BJ (cell line): ENCODE measurements at regions not wholly inside any gene's neighbourhood (a gene's known extent, or its start where the extent isn't known, plus 50 kb on each side); places are given as distances from the start of the nearest gene placed in this dataset.

ENCODE experiments used
- CTCF ChIA-PET: fragments of 350-600 bp; formaldehyde crosslinking; extraction: SDS; loops from one replicate; lab custom pipeline; 2021; ENCODE audit warnings: antibody characterized with exemption, inconsistent platforms; lab: Yijun Ruan, JAX
- POLR2A ChIA-PET: fragments of 300-600 bp; sonication (Branson Sonifier 250); formaldehyde crosslinking; extraction: SDS; loops from one replicate; lab custom pipeline; 2021; ENCODE audit warnings: antibody characterized with exemption; lab: Charles Lee
- DNase-seq: peaks from one replicate; pipeline ENCODE4 v3.0.0-alpha.2; 2011; ENCODE audit warnings: low read depth
- H3K27me3 ChIP-seq: 2 replicates; pipeline ENCODE4 v1.6.0; 2011; ENCODE audit warnings: low read length; ENCODE audit not compliant: control insufficient read depth, insufficient read depth
- H3K36me3 ChIP-seq: 2 replicates; pipeline ENCODE4 v1.5.1; 2011; ENCODE audit warnings: low read length; ENCODE audit not compliant: control insufficient read depth, insufficient read depth
- H3K4me3 ChIP-seq: 2 replicates; pipeline ENCODE4 v1.5.1; 2011; ENCODE audit warnings: low read depth, mild to moderate bottlenecking, control low read depth, low read length
- TF ChIP-seq, protein P1 (sequence below): IDR thresholded peaks from 2 replicates; pipeline ENCODE4 v1.5.1; 2011; ENCODE audit warnings: low read depth, mild to moderate bottlenecking, control low read depth, inconsistent platforms, low read length, moderate library complexity; ENCODE audit not compliant: insufficient read depth

DNA sequence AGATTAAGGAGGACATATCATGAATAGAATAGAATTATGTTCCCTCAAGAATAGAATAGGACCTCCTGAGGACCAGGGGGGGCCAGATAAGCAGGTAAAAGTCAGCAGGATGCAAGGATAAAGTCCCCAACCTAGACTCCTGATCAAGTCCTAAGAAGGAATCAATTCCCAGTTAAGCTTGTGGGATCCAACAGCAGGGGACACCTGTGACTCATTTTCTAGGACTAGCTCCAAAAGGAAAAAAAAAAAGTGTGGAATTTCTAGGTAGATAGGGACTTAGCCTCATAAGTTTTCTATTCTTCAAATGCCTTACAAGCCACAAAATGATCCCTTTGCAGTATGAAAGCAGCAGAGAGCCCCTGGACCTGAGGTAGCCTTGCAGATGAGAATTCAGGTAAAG is 336.2 kb downstream of the WDR11 start:
- Histone ChIP-seq H3K4me3 (no peak overlapping the region), H3K27me3 (no peaks in the 10 kb centered on the region), H3K36me3 (no peaks in the 10 kb centered on the region)
- ChIA-PET POLR2A (no interaction called here), CTCF (no interaction called here)
- DNase-seq, result no peak
- TF ChIP-seq, protein P1, sequence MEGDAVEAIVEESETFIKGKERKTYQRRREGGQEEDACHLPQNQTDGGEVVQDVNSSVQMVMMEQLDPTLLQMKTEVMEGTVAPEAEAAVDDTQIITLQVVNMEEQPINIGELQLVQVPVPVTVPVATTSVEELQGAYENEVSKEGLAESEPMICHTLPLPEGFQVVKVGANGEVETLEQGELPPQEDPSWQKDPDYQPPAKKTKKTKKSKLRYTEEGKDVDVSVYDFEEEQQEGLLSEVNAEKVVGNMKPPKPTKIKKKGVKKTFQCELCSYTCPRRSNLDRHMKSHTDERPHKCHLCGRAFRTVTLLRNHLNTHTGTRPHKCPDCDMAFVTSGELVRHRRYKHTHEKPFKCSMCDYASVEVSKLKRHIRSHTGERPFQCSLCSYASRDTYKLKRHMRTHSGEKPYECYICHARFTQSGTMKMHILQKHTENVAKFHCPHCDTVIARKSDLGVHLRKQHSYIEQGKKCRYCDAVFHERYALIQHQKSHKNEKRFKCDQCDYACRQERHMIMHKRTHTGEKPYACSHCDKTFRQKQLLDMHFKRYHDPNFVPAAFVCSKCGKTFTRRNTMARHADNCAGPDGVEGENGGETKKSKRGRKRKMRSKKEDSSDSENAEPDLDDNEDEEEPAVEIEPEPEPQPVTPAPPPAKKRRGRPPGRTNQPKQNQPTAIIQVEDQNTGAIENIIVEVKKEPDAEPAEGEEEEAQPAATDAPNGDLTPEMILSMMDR, result no peak

DNA sequence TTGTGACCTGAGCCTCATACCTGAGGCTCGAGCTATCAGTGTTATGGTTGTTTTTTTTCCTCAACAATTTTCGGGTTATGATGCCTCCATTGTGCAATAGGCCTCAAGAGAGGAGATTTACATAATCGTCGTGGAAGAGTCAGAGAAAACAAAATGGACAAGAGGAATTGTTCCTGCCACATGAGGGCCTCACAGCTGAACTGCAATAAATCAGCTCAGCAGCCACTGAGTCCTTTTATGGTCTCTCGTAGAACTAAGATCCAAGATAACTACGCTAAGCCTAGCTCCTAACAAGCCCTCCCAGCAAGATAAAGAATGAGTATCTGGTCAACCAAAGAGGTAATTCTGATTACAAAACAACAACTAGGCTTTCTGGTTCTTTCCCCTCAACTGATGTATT is 336.8 kb downstream of the WDR11 start:
- ChIA-PET CTCF (no interaction called here), POLR2A (no interaction called here)
- Histone ChIP-seq H3K27me3 (no peaks in the 10 kb centered on the region), H3K4me3 (no peak overlapping the region), H3K36me3 (no peaks in the 10 kb centered on the region)
- TF ChIP-seq, protein P1, result no peak
- no peak for DNase-seq

DNA sequence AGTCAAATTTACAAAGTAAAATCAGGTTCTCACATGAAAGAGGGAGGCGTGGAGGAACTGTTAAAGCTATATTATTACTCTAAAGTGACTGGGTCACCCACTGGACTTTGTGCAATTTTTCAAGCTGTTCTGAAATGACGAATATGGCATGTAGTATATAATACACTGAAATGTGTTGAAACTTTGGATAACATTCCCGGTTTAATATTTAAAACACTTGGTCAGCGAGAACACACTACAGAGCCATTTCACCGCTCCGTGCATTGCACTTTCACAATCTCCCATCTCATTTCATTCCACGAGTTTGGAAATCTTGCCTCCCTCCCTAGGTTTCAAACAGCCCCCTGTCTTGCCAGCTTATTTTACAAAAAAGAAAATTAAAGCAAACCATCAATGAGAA is 337.9 kb downstream of the WDR11 start:
- POLR2A ChIA-PET, result no interaction called here
- TF ChIP-seq, protein P1, result no peak
- no peak for DNase-seq
- H3K36me3 ChIP-seq, result no peaks in the 10 kb centered on the region
- H3K4me3 ChIP-seq, result no peak overlapping the region
- no peaks in the 10 kb centered on the region for H3K27me3 ChIP-seq
- CTCF ChIA-PET, result no interaction called here

DNA sequence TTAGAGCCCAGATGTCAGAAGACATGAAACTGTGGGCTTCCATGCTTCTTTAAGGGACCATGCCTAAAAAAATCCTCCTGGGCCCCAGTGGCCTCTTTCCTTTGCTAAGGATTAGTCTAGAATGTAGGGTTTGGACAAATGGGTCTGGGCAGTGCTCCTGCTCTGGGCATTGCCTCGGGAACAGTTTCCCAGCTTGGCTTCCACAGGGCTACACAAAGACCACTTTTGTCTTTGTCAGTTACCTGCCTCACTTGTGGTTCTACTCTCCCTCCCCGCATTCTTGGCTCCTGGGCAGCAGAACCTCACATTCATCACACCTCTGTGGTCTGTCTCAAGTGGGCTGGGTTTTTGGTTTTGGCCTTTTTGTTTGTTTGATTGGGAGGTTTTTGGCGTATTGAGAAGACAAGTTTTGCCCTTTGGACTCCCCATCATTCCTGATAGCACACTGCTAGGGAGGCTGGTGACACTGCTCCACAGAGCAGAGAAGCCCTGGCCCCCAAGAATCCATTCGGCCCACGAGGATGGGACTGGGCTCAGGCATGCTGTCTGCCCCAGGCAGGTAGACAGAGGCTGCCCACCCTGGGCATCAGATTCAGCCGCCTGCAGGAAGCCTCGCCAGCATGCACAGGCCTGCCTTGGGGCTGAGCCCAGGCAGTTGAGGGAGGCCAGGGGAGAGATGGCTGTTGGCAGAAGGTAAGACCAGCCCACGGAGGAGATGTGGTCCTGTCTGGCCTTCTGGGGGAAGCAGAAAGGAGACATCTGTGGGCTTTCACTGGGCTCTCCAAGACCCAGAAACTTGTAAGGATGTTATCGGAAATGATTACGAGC is 343.7 kb downstream of the WDR11 start:
- Histone ChIP-seq H3K36me3 (no peaks in the 10 kb centered on the region), H3K4me3 (no peak overlapping the region), H3K27me3 (no peaks in the 10 kb centered on the region)
- DNase-seq, result no peak
- TF ChIP-seq, protein P1, result no peak
- ChIA-PET POLR2A (no interaction called here), CTCF (no interaction called here)

DNA sequence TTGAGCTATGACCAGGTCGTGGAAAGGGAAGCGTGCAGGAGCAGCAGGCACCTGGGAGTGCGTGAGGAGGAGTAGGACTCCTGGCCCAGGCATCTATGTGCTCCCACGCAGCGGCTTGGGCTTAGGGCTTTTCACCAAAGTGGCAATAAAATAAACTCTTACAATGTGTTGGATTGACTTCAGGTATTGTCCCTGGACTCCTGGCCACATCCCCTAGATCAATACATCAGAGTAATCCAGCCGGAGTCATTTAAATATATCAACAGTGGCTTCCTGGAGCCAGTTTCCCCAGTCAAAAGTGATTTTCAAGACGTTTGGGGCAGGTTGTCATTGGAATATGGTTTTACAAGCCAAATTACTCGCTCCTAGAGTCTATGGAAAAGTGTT is 344.4 kb downstream of the WDR11 start:
- TF ChIP-seq, protein P1, result no peak
- no peaks in the 10 kb centered on the region for H3K27me3 ChIP-seq
- H3K4me3 ChIP-seq, result no peak overlapping the region
- DNase-seq, result no peak
- H3K36me3 ChIP-seq, result no peaks in the 10 kb centered on the region
- POLR2A ChIA-PET, result no interaction called here
- CTCF ChIA-PET, result no interaction called here
